HepG2 (cell line): ENCODE measurements at regions not wholly inside any gene's neighbourhood (a gene's known extent, or its start where the extent isn't known, plus 50 kb on each side); places are given as distances from the start of the nearest gene placed in this dataset.

Source experiments
- ARNT2 ChIP-seq: sonication (generic); formaldehyde crosslinking; IDR thresholded peaks from 2 replicates; pipeline ENCODE4 v1.8.0; 2022; ENCODE audit warnings: mild to moderate bottlenecking, low read depth, missing genetic modification reagents, moderate library complexity
- ATF5 ChIP-seq: sonication (generic); formaldehyde crosslinking; IDR thresholded peaks from 2 replicates; pipeline ENCODE4 v1.4.0; 2020; ENCODE audit warnings: mild to moderate bottlenecking, low read depth, missing genetic modification reagents
- DPF2 ChIP-seq: sonication (generic); formaldehyde crosslinking; IDR thresholded peaks from 2 replicates; pipeline ENCODE4 v1.4.0; 2020; ENCODE audit warnings: mild to moderate bottlenecking, low read depth, missing genetic modification reagents, borderline replicate concordance
- FOSL2 ChIP-seq: sonication (generic); formaldehyde crosslinking; IDR thresholded peaks from 2 replicates; pipeline ENCODE4 v1.4.0; 2020; ENCODE audit warnings: missing genetic modification reagents
- FOXA3 ChIP-seq: IDR thresholded peaks from 2 replicates; pipeline ENCODE4 v1.6.1; 2016; ENCODE audit warnings: missing genetic modification reagents, missing compliant biosample characterization
- GATAD2A ChIP-seq: IDR thresholded peaks from 2 replicates; pipeline ENCODE4 v1.6.1; 2016
- HNF4A ChIP-seq: sonication (generic); formaldehyde crosslinking; IDR thresholded peaks from 2 replicates; pipeline ENCODE4 v1.4.0; 2020; ENCODE audit warnings: missing genetic modification reagents
- HNRNPH1 ChIP-seq: fragments of 200-400 bp; formaldehyde crosslinking; optimal IDR thresholded peaks from 2 replicates; pipeline ENCODE3; 2017; ENCODE audit warnings: mild to moderate bottlenecking, low read depth, low read length
- MAFG ChIP-seq: sonication (generic); formaldehyde crosslinking; IDR thresholded peaks from 2 replicates; pipeline ENCODE4 v1.5.1; 2020; ENCODE audit warnings: mild to moderate bottlenecking, missing genetic modification reagents
- NRL ChIP-seq: sonication (generic); formaldehyde crosslinking; IDR thresholded peaks from 2 replicates; pipeline ENCODE4 v1.5.0; 2020; ENCODE audit warnings: missing genetic modification reagents, mild to moderate bottlenecking, moderate library complexity, borderline replicate concordance
- RARA ChIP-seq: IDR thresholded peaks from 2 replicates; pipeline ENCODE4 v1.6.1; 2016; ENCODE audit warnings: missing genetic modification reagents, missing compliant biosample characterization
- REPIN1 ChIP-seq: sonication (generic); formaldehyde crosslinking; IDR thresholded peaks from 2 replicates; pipeline ENCODE4 v1.8.0; 2022; ENCODE audit warnings: missing genetic modification reagents, low read depth, mild to moderate bottlenecking, borderline replicate concordance
- RORA ChIP-seq: sonication (generic); formaldehyde crosslinking; IDR thresholded peaks from 2 replicates; pipeline ENCODE4 v1.5.0; 2020; ENCODE audit warnings: mild to moderate bottlenecking, missing genetic modification reagents, moderate library complexity
- SKIL ChIP-seq: sonication (generic); formaldehyde crosslinking; IDR thresholded peaks from 2 replicates; pipeline ENCODE4 v1.8.0; 2022; ENCODE audit warnings: missing genetic modification reagents, mild to moderate bottlenecking, moderate library complexity, borderline replicate concordance
- ZBTB40 ChIP-seq, 2 experiments: fragments of 450-650 bp in 1 of 2; sonication (generic) in 1 of 2; formaldehyde crosslinking in 1 of 2; IDR thresholded peaks; 2 replicates each; pipeline versions ENCODE4 v1.6.1 to v1.8.0; 2016 to 2022; ENCODE audit warnings: antibody characterized with exemption in 1 of 2, mild to moderate bottlenecking in 1 of 2, missing genetic modification reagents in 1 of 2
- ZBTB8A ChIP-seq: sonication (generic); formaldehyde crosslinking; IDR thresholded peaks from 2 replicates; pipeline ENCODE4 v1.4.0; 2020; ENCODE audit warnings: mild to moderate bottlenecking, low read depth, missing genetic modification reagents, borderline replicate concordance
- ZNF446 ChIP-seq: sonication (generic); formaldehyde crosslinking; IDR thresholded peaks from 2 replicates; pipeline ENCODE4 v1.5.0; 2020; ENCODE audit warnings: mild to moderate bottlenecking, missing genetic modification reagents
- ZNF549 ChIP-seq: sonication (generic); formaldehyde crosslinking; IDR thresholded peaks from 2 replicates; pipeline ENCODE4 v1.5.0; 2020; ENCODE audit warnings: missing genetic modification reagents
- ZNF567 ChIP-seq: sonication (generic); formaldehyde crosslinking; IDR thresholded peaks from 2 replicates; pipeline ENCODE4 v1.8.1; 2023; ENCODE audit warnings: mild to moderate bottlenecking, missing genetic modification reagents, borderline replicate concordance
- ZNF883 ChIP-seq: sonication (generic); formaldehyde crosslinking; IDR thresholded peaks from 2 replicates; pipeline ENCODE4 v1.5.1; 2020; ENCODE audit warnings: mild to moderate bottlenecking, missing genetic modification reagents; ENCODE audit errors: not compliant biosample characterization

- TF ChIP-seq DPF2 (CRISPR knock-in tag): no peak
- TF ChIP-seq RARA: peak; percentile 31; the same call in 1 of the 2 replicates
- TF ChIP-seq HNRNPH1: no peak
- TF ChIP-seq FOSL2 (CRISPR knock-in tag): no peak
- TF ChIP-seq SKIL: no peak
- no peak for TF ChIP-seq MAFG
- TF ChIP-seq ZNF549: no peak
- TF ChIP-seq RORA (CRISPR knock-in tag): no peak
- peak; percentile 57; the same call in 1 of the 2 replicates for TF ChIP-seq GATAD2A (CRISPR knock-in tag)
- no peak for TF ChIP-seq FOXA3 (CRISPR knock-in tag)
- peak; percentile 88 for TF ChIP-seq HNF4A (CRISPR knock-in tag)
- no peak for TF ChIP-seq ATF5
- no peak for TF ChIP-seq ARNT2 (CRISPR knock-in tag)
- TF ChIP-seq ZNF446: no peak
- TF ChIP-seq NRL (CRISPR knock-in tag): no peak
- TF ChIP-seq ZBTB8A (CRISPR knock-in tag): peak; percentile 52; the same call in 1 of the 2 replicates
- TF ChIP-seq ZBTB40 (IDR thresholded peaks at IDR 0.05): no peak
- TF ChIP-seq ZBTB40 (CRISPR knock-in tag; IDR thresholded peaks at IDR 0.05): no peak; the same call in 1 of the 2 replicates
- no peak for TF ChIP-seq REPIN1
- TF ChIP-seq ZNF567 (CRISPR knock-in tag): no peak
- no peak for TF ChIP-seq ZNF883 (CRISPR knock-in tag)
These were observed 85.2 kb upstream of the ALDH1A1 start (continued) for GRCh38 chr9:73038089-73038509.
